GM12873 (cell line): ENCODE measurements at regions not wholly inside any gene's neighbourhood (a gene's known extent, or its start where the extent isn't known, plus 50 kb on each side); places are given as distances from the start of the nearest gene placed in this dataset.

ENCODE experiments used
- CTCF ChIP-seq: IDR thresholded peaks from 2 replicates; pipeline ENCODE4 v1.5.1; 2012; ENCODE audit warnings: low read depth, mild to moderate bottlenecking, moderate library complexity, low read length, control low read depth; ENCODE audit not compliant: insufficient read depth; ENCODE audit errors: missing control alignments

DNA sequence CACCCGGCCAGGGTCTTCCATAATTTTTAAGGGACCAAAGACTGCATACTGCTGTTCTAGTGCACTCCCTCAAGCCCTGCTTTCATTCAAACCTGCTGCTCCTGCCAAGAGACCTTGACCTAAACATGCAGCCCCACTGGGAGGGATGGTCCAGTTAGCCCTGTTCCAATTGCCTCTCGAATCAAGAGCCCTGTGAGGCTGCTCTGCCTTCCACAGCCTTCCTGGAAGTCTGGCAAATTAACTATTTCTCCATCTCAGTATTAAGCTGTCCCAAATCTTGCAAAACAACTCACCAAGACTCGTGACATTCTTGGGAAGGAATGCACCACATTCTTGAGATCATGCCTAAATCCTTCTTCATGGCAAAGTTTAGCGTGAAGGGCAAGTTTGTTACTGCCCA is 231.3 kb downstream of the C1orf94 start:
- TF ChIP-seq CTCF, result no peak

DNA sequence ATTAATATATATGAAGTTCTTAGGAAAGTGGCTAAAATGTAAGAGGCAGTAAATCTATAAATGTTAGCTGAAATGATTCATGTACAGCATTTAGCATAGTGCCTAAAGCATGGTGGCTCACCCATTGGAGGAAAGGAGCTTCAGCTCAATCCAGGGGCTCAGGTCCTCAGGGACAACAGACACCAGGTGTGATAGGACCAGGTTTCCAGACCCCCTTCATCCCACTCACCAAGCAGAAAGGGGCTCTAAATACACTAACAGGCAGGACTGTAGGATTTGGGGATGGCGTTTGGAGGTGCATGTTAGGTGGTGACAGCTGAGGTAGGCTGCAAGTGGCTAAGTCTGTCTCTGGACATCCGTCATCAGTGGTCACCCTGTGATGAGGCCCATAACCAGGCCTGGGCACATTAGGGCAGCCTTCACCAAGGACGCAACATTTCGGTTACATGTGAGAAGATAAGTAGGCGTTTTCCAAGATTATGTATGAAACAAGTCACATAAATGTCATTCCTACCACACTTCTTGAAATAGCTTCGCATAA is 233.1 kb downstream of the C1orf94 start:
- no peak for TF ChIP-seq CTCF

DNA sequence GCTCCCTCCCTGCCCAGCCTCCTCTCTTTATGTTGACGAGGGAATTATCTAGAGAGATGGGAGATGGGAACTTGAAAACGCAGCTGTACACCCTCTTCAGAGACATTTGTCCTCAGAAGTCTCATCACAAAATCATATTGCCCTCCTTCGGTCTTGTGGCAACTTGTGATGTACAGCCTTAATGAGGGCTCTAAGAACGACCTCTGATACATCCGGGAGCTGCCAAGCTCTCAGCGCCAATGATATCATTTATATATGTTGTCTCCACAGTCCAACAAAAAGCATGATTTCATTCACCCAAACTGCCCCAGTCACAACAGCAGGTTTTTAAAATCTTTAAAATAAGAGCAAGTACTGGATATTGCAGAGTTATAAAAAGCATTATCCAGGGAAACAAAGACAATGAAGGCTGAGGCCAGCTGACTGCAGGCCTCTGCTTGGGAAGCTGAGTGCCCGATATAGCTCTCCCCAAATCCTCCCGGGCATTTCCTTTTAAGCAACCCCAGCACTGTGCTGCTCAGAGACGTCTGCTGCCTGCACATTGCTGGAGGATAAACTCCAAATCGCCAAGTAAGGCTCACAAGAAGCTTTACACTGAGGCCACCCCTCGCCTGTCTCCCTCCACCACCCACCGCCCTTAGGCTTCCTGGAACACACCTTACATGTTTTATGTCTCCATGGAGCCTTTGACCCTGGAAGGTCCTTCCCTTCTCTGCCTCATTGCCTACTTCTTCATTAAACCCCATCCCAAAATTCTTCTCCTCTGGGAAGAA is 236.1 kb downstream of the C1orf94 start:
- TF ChIP-seq CTCF, result no peak

DNA sequence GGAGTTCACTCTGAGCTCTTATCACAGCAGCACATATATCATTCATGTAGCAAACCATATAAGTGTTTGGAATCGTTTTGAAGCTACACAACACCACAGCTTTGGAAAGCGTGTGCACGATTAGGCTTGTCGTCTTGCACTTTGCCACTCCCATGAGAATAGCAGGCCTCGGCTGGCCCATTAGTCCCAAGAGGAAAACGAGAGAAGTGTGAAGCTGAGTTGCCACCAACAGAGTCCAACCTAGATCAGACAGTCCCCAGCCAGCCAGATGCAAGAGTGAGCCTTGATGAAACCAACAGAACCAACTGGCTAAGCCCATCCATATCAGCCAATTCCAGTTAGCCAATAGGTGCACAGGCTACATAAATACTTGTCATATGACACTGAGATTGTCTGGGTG is 238.4 kb downstream of the C1orf94 start:
- TF ChIP-seq CTCF, result no peak

GRCh38 chr1:34418166-34418565 is 241.5 kb downstream of the C1orf94 start:
- no peak for TF ChIP-seq CTCF

DNA sequence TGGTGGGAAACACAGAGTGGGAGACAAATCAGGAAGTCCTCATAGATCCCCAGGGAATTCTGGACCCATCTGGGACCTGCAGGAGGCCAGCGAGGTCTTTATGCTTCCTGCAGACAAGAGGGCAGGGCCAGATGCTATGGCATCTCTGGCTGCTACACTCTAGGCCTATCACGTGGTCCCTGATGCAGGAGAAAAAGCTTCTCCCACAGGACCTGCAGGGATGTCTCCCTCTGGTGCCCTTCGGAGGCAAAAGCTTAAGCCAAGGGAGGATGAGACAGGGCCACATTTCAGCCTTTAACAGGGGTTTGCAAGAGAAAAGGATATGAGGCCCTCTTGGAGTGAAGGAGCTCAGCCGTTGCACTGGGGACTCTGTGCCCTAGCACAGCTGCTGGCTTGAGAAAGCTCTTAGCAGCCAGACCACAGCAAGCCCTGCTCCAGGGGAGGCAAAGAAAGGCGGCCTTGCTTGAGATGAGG is 243.0 kb downstream of the C1orf94 start:
- no peak for TF ChIP-seq CTCF

DNA sequence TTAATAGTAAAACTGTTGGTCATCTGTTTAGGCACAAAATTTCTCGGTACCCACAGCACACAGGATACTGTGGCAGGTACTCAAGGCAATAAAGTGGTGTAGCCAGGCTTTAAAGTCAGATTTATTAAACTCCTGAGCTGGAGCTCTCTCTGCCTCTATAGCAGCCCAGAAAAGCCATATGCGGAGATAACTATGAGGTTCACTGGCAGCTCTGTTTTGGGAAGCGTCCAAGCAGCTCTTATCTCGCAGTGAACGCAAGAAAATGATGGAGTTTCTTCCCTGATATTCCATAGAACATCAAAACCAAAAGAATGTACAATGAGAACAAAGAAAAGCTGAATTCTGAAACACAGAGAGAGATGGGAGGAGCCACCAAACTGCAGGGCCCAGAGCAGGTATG is 248.3 kb downstream of the C1orf94 start:
- no peak for TF ChIP-seq CTCF
